H1 (cell line): ENCODE measurements at regions not wholly inside any gene's neighbourhood (a gene's known extent, or its start where the extent isn't known, plus 50 kb on each side); places are given as distances from the start of the nearest gene placed in this dataset.

ENCODE experiments used
- CTCF ChIA-PET: fragments of 300-600 bp; sonication (Branson Sonifier 250); formaldehyde crosslinking; loops from one replicate; lab custom pipeline; 2021; ENCODE audit not compliant: partially characterized antibody; lab: Charles Lee
- POLR2A ChIA-PET: fragments of 300-600 bp; sonication (Branson Sonifier 250); formaldehyde crosslinking; loops from one replicate; lab custom pipeline; 2021; ENCODE audit warnings: inconsistent platforms; ENCODE audit not compliant: partially characterized antibody; lab: Charles Lee
- DNase-seq, 2 experiments: peaks; one replicate each; pipeline versions ENCODE4 v3.0.0 to v3.0.0-alpha.2; 2010 to 2022; ENCODE audit warnings: low spot score in 2 of 2, low read depth in 1 of 2, mixed read lengths in 1 of 2
- FAIRE-seq: peaks from 2 replicates; lab custom pipeline; 2011; peaks lifted over from hg19 to GRCh38; lab: Jason Lieb, UNC
- H2AFZ ChIP-seq: 2 replicates; pipeline ENCODE4 v1.8.1; 2012; ENCODE audit warnings: low read length, inconsistent platforms
- H2AK5ac ChIP-seq: 2 replicates; pipeline ENCODE4 v1.6.1; 2013; ENCODE audit warnings: low read depth, low read length
- H2BK120ac ChIP-seq: replicated peaks from 2 replicates; pipeline ENCODE3; 2013; ENCODE audit warnings: low read depth, low read length, inconsistent platforms
- H2BK12ac ChIP-seq: 2 replicates; pipeline ENCODE4 v1.6.1; 2013; ENCODE audit warnings: low read depth, low read length
- H2BK15ac ChIP-seq: 2 replicates; pipeline ENCODE4 v1.6.1; 2013; ENCODE audit warnings: low read length
- H2BK20ac ChIP-seq: 2 replicates; pipeline ENCODE4 v1.6.1; 2013; ENCODE audit warnings: low read length
- H2BK5ac ChIP-seq: 2 replicates; pipeline ENCODE4 v1.6.1; 2013; ENCODE audit warnings: low read depth, low read length
- H3K14ac ChIP-seq: 2 replicates; pipeline ENCODE4 v1.6.1; 2013; ENCODE audit warnings: inconsistent platforms; ENCODE audit not compliant: insufficient read length
- H3K18ac ChIP-seq: 2 replicates; pipeline ENCODE4 v1.6.1; 2013; ENCODE audit warnings: low read length; ENCODE audit errors: extremely low read depth
- H3K23ac ChIP-seq: 2 replicates; pipeline ENCODE4 v1.6.1; 2013; ENCODE audit warnings: inconsistent platforms; ENCODE audit not compliant: insufficient read length
- H3K23me2 ChIP-seq: 2 replicates; pipeline ENCODE4 v1.6.1; 2013; ENCODE audit warnings: low read depth, low read length
- H3K27ac ChIP-seq: 2 replicates; pipeline ENCODE4 v1.6.1; 2011; ENCODE audit warnings: low read depth, low read length, inconsistent platforms
- H3K27me3 ChIP-seq, 4 experiments: replicated peaks in 1 of 4; 1 replicate in 1 of 4; 2 replicates in 3 of 4; pipeline versions ENCODE4 v1.6.1 to v1.8.1; 2011 to 2013; ENCODE audit warnings: low read length in 3 of 4, mild to moderate bottlenecking in 3 of 4, inconsistent platforms in 2 of 4, mixed read lengths in 2 of 4, moderate library complexity in 1 of 4; ENCODE audit not compliant: control insufficient read depth in 3 of 4, insufficient read depth in 3 of 4; ENCODE audit errors: extremely low read depth in 1 of 4
- H3K36me3 ChIP-seq, 4 experiments: 2 replicates each; pipeline versions ENCODE4 v1.6.1 to v1.8.1; 2011 to 2013; ENCODE audit warnings: mild to moderate bottlenecking in 4 of 4, low read length in 3 of 4, moderate library complexity in 2 of 4, control low read depth in 1 of 4, inconsistent platforms in 1 of 4; ENCODE audit not compliant: insufficient read depth in 4 of 4, control insufficient read depth in 2 of 4
- H3K4ac ChIP-seq: replicated peaks from 2 replicates; pipeline ENCODE3; 2013; ENCODE audit warnings: low read length, low read depth, mixed read lengths, inconsistent platforms; ENCODE audit not compliant: insufficient read length
- H3K4me1 ChIP-seq, 4 experiments: replicated peaks in 1 of 4; 1 replicate in 1 of 4; 2 replicates in 3 of 4; pipeline versions ENCODE4 v1.6.1 to v1.8.1; 2011 to 2013; ENCODE audit warnings: low read length in 3 of 4, inconsistent platforms in 2 of 4, mixed read lengths in 1 of 4; ENCODE audit not compliant: insufficient read depth in 4 of 4, control insufficient read depth in 3 of 4
- H3K4me2 ChIP-seq, 2 experiments: 2 replicates each; pipeline versions ENCODE4 v1.6.1 to v1.8.1; 2011 to 2013; ENCODE audit warnings: low read depth in 2 of 2, low read length in 2 of 2, control low read depth in 1 of 2, inconsistent platforms in 1 of 2, mild to moderate bottlenecking in 1 of 2; ENCODE audit not compliant: insufficient read depth in 1 of 2
- H3K4me3 ChIP-seq, 4 experiments: fragments of 200-600, 300-600 bp in 1 of 4; sonication (generic), shearing (Covaris generic), sonication (Bioruptor Twin) in 1 of 4; 2 replicates each; pipeline versions ENCODE4 v1.5.1 to v1.8.1; 2011 to 2016; ENCODE audit warnings: low read length in 4 of 4, low read depth in 3 of 4, control low read depth in 2 of 4, inconsistent platforms in 2 of 4, mild to moderate bottlenecking in 2 of 4, mixed read lengths in 1 of 4, moderate library complexity in 1 of 4; ENCODE audit not compliant: insufficient read depth in 2 of 4; ENCODE audit errors: extremely low read depth in 1 of 4
- H3K56ac ChIP-seq: replicated peaks from 2 replicates; pipeline ENCODE3; 2013; ENCODE audit warnings: low read depth, mild to moderate bottlenecking, mixed read lengths, low read length, inconsistent platforms; ENCODE audit not compliant: insufficient read length
- H3K79me1 ChIP-seq: 2 replicates; pipeline ENCODE4 v1.6.1; 2013; ENCODE audit warnings: low read depth, low read length, control low read depth
- H3K79me2 ChIP-seq, 2 experiments: 2 replicates each; pipeline versions ENCODE4 v1.6.1 to v1.8.1; 2012 to 2013; ENCODE audit warnings: low read length in 2 of 2, mild to moderate bottlenecking in 2 of 2, inconsistent platforms in 1 of 2; ENCODE audit not compliant: insufficient read depth in 2 of 2, control insufficient read depth in 1 of 2
- H3K9ac ChIP-seq, 4 experiments: replicated peaks in 1 of 4; 1 replicate in 1 of 4; 2 replicates in 3 of 4; pipeline versions ENCODE4 v1.6.1 to v1.8.1; 2011 to 2013; ENCODE audit warnings: low read depth in 3 of 4, low read length in 3 of 4, control low read depth in 2 of 4, mild to moderate bottlenecking in 2 of 4, moderate library complexity in 2 of 4, inconsistent platforms in 1 of 4; ENCODE audit errors: extremely low read depth in 1 of 4
- H3K9me3 ChIP-seq, 2 experiments: 2 replicates each; pipeline versions ENCODE4 v1.6.1 to v1.8.1; 2012 to 2013; ENCODE audit warnings: mild to moderate bottlenecking in 2 of 2, moderate library complexity in 2 of 2, control low read depth in 1 of 2, inconsistent platforms in 1 of 2, low read depth in 1 of 2, low read length in 1 of 2, mixed read lengths in 1 of 2; ENCODE audit not compliant: insufficient read depth in 2 of 2
- H4K20me1 ChIP-seq, 2 experiments: replicated peaks in 1 of 2; 2 replicates each; pipeline versions ENCODE3 to v1.8.1; 2011 to 2013; ENCODE audit warnings: inconsistent platforms in 2 of 2, low read length in 2 of 2, mild to moderate bottlenecking in 1 of 2; ENCODE audit not compliant: insufficient read depth in 2 of 2, control insufficient read depth in 1 of 2
- H4K5ac ChIP-seq: 2 replicates; pipeline ENCODE4 v1.6.1; 2013; ENCODE audit warnings: low read length, low read depth, mixed read lengths, inconsistent platforms; ENCODE audit not compliant: insufficient read length
- H4K8ac ChIP-seq: 2 replicates; pipeline ENCODE4 v1.8.0; 2013; ENCODE audit warnings: mild to moderate bottlenecking, moderate library complexity, low read length, inconsistent platforms; ENCODE audit not compliant: insufficient read depth; ENCODE audit errors: extremely low read depth
- H4K91ac ChIP-seq: replicated peaks from 2 replicates; pipeline ENCODE3; 2013; ENCODE audit warnings: low read length, mixed read lengths, inconsistent platforms; ENCODE audit not compliant: insufficient read length
- ASH2L ChIP-seq: fragments of 200-600, 300-600 bp; sonication (generic); IDR thresholded peaks from one replicate; pipeline ENCODE4 v1.7.1; 2017; ENCODE audit warnings: low read length
- BRCA1 ChIP-seq: IDR thresholded peaks from 2 replicates; pipeline ENCODE4 v1.6.1; 2012; ENCODE audit warnings: low read depth, low read length, improper control_type of control experiment
- CBX8 ChIP-seq: fragments of 300-800, 300-1000 bp; sonication (generic); IDR thresholded peaks from 2 replicates; pipeline ENCODE4 v1.7.1; 2016; ENCODE audit warnings: low read depth, low read length, borderline replicate concordance
- CEBPB ChIP-seq: IDR thresholded peaks from 2 replicates; pipeline ENCODE4 v1.6.1; 2012; ENCODE audit warnings: low read depth, low read length
- EGR1 ChIP-seq: IDR thresholded peaks from 2 replicates; pipeline ENCODE4 v1.6.1; 2011; ENCODE audit warnings: low read depth, low read length, borderline replicate concordance
- GABPA ChIP-seq: IDR thresholded peaks from 2 replicates; pipeline ENCODE4 v1.6.1; 2011; ENCODE audit warnings: mild to moderate bottlenecking, low read length, moderate library complexity, borderline replicate concordance; ENCODE audit not compliant: insufficient read depth
- GTF2F1 ChIP-seq: IDR thresholded peaks from 2 replicates; pipeline ENCODE4 v1.6.1; 2012; ENCODE audit warnings: low read depth, low read length, improper control_type of control experiment, borderline replicate concordance
- KDM4A ChIP-seq: IDR thresholded peaks from one replicate; pipeline ENCODE4 v1.7.1; 2012; ENCODE audit warnings: low read depth, mild to moderate bottlenecking, moderate library complexity, low read length, inconsistent platforms; ENCODE audit not compliant: severe bottlenecking
- RFX5 ChIP-seq: IDR thresholded peaks from 2 replicates; pipeline ENCODE4 v1.6.1; 2011; ENCODE audit warnings: low read depth, low read length, improper control_type of control experiment, borderline replicate concordance
- SAP30 ChIP-seq: fragments of 300-600 bp; sonication (generic); IDR thresholded peaks from 2 replicates; pipeline ENCODE4 v1.7.1; 2012; ENCODE audit warnings: low read length, moderate library complexity, mild to moderate bottlenecking, inconsistent platforms; ENCODE audit not compliant: insufficient read depth, insufficient replicate concordance
- WGBS, 2 experiments: shearing (Covaris generic) in 1 of 2; methylation state at CpG; one replicate each; pipeline versions ENCODE4 v1.1.6 to v1.1.7; 2013 to 2015; ENCODE audit warnings: low lambda C conversion rate in 2 of 2, mixed read lengths in 2 of 2, inconsistent platforms in 1 of 2, low coverage in 1 of 2, missing lambda C conversion rate in 1 of 2; ENCODE audit not compliant: insufficient replicate concordance in 2 of 2, insufficient coverage in 1 of 2, insufficient read length in 1 of 2; ENCODE audit errors: extremely low coverage in 1 of 2, missing lambda C conversion rate in 1 of 2; 5-methylcytosine and 5-hydroxymethylcytosine counted together
- TF ChIP-seq, protein P1 (sequence below): IDR thresholded peaks from 2 replicates; pipeline ENCODE4 v1.6.1; 2011; ENCODE audit warnings: low read length, improper control_type of control experiment
- TF ChIP-seq, protein P2 (sequence below): IDR thresholded peaks from 2 replicates; pipeline ENCODE4 v1.6.1; 2012; ENCODE audit warnings: low read length, inconsistent platforms

DNA sequence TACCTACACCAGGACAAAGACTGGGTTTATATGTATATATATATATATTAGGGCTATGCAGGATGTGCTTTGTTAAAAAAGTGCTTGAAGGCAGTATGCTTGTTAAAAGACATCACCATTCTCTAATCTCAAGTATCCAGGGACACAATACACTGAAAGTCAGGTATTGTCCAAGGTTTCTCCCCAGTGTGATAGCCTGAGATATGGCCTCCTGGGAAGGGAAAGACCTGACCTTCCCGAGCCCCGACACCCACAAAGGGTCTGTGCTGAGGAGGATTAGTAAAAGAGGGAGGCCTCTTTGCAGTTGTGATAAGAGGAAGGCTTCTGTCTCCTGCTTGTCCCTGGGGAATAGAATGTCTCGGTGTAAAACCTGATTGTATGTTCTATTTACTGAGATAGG is 156.9 kb downstream of the GPX5 start:
- Histone ChIP-seq H3K27me3 (no peaks in the 10 kb centered on the region), H3K56ac (no peak overlapping the region), H2BK5ac (no peak overlapping the region), H3K9me3 (no peaks in the 10 kb centered on the region), H3K4ac (no peak overlapping the region), H3K18ac (no peak overlapping the region), H4K8ac (no peak overlapping the region), H2BK20ac (no peak overlapping the region), H4K91ac (no peak overlapping the region), H3K23me2 (no peaks in the 10 kb centered on the region), H3K4me3 (no peak overlapping the region), H3K23ac (no peak overlapping the region), H3K79me2 (no peaks in the 10 kb centered on the region), H4K5ac (no peak overlapping the region), H3K9ac (no peak overlapping the region), H3K4me2 (no peak overlapping the region), H4K20me1 (no peaks in the 10 kb centered on the region), H3K27ac (no peak overlapping the region), H2AFZ (no peak overlapping the region), H3K14ac (no peak overlapping the region), H3K4me1 (no peaks in the 10 kb centered on the region), H2AK5ac (no peak overlapping the region), H2BK15ac (no peak overlapping the region), H3K36me3 (no peaks in the 10 kb centered on the region), H2BK120ac (no peak overlapping the region), H3K79me1 (no peaks in the 10 kb centered on the region), H2BK12ac (no peak overlapping the region)
- ChIA-PET POLR2A (no interaction called here), CTCF (interaction anchor here (1.0 kb wide), 1 partner anchor 140 kb away, joined by 5 read pairs; no protein-coding TSS in a partner anchor)
- 82% methylated on average over 3 of the region's 3 CpGs; no CpG with 5 or more reads in 1 of the 2 experiments for WGBS, 2 experiments
- FAIRE-seq (no peak), DNase-seq (no peak)
- TF ChIP-seq GTF2F1 (no peak), BRCA1 (no peak), CBX8 (no peak), GABPA (no peak), CEBPB (no peak), ASH2L (no peak), EGR1 (no peak), KDM4A (no peak), SAP30 (no peak), RFX5 (no peak)
- TF ChIP-seq, protein P1, sequence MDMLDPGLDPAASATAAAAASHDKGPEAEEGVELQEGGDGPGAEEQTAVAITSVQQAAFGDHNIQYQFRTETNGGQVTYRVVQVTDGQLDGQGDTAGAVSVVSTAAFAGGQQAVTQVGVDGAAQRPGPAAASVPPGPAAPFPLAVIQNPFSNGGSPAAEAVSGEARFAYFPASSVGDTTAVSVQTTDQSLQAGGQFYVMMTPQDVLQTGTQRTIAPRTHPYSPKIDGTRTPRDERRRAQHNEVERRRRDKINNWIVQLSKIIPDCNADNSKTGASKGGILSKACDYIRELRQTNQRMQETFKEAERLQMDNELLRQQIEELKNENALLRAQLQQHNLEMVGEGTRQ, result no peak
- TF ChIP-seq, protein P2, sequence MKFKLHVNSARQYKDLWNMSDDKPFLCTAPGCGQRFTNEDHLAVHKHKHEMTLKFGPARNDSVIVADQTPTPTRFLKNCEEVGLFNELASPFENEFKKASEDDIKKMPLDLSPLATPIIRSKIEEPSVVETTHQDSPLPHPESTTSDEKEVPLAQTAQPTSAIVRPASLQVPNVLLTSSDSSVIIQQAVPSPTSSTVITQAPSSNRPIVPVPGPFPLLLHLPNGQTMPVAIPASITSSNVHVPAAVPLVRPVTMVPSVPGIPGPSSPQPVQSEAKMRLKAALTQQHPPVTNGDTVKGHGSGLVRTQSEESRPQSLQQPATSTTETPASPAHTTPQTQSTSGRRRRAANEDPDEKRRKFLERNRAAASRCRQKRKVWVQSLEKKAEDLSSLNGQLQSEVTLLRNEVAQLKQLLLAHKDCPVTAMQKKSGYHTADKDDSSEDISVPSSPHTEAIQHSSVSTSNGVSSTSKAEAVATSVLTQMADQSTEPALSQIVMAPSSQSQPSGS, result no peak
